NCI-H2081 (cell line): ENCODE measurements at regions not wholly inside any gene's neighbourhood (a gene's known extent, or its start where the extent isn't known, plus 50 kb on each side); places are given as distances from the start of the nearest gene placed in this dataset.
"Not testable (repeated sequence)": the region's sequence is repeated elsewhere in the genome, so short reads cannot be mapped to it uniquely, and the experiment has no call there.

ENCODE experiments used
- DNase-seq, 2 experiments: peaks; one replicate each; lab custom pipeline; 2025; lab: John Stamatoyannopoulos, UW

- no peak for DNase-seq
Measured at GRCh38 chr7:81226234-81226633, 307.4 kb upstream of the SEMA3C start.

GRCh38 chr7:81222692-81223091 lies 303.8 kb upstream of the SEMA3C start:
- not testable (repeated sequence) for DNase-seq

- DNase-seq: no peak
Measured at GRCh38 chr7:81221527-81222217, 302.8 kb upstream of the SEMA3C start.

GRCh38 chr7:81218480-81219106 lies 299.7 kb upstream of the SEMA3C start:
- DNase-seq: no peak

GRCh38 chr7:81213394-81213793 lies 294.5 kb upstream of the SEMA3C start:
- no peak for DNase-seq

GRCh38 chr7:81211934-81212320 lies 293.1 kb upstream of the SEMA3C start:
- no peak for DNase-seq

GRCh38 chr7:81211204-81211933 lies 292.5 kb upstream of the SEMA3C start:
- no peak for DNase-seq

- no peak for DNase-seq
Measured at GRCh38 chr7:81210137-81211064, 291.6 kb upstream of the SEMA3C start.

GRCh38 chr7:81209059-81209458 lies 290.2 kb upstream of the SEMA3C start:
- DNase-seq: no peak

- no peak for DNase-seq
Measured at GRCh38 chr7:81207801-81208200, 288.9 kb upstream of the SEMA3C start.

GRCh38 chr7:81206667-81207360 lies 288.0 kb upstream of the SEMA3C start:
- DNase-seq: no peak

- no peak for DNase-seq
Measured at GRCh38 chr7:81206217-81206616, 287.4 kb upstream of the SEMA3C start.

GRCh38 chr7:81201188-81201587 lies 282.3 kb upstream of the SEMA3C start:
- DNase-seq: no peak

GRCh38 chr7:81198766-81199165 lies 279.9 kb upstream of the SEMA3C start:
- no peak for DNase-seq

- no peak for DNase-seq
Measured at GRCh38 chr7:81197266-81197665, 278.4 kb upstream of the SEMA3C start.

GRCh38 chr7:81195033-81195432 lies 276.2 kb upstream of the SEMA3C start:
- no peak for DNase-seq

GRCh38 chr7:81190997-81191768 lies 272.3 kb upstream of the SEMA3C start:
- DNase-seq: no peak

- DNase-seq: no peak
Measured at GRCh38 chr7:81187753-81188152, 268.9 kb upstream of the SEMA3C start.

- DNase-seq: no peak
Measured at GRCh38 chr7:81186691-81187090, 267.8 kb upstream of the SEMA3C start.

GRCh38 chr7:81185072-81185471 lies 266.2 kb upstream of the SEMA3C start:
- no peak for DNase-seq

- peak in 1 of 2 experiments; percentile 45 for DNase-seq
Measured at GRCh38 chr7:81183326-81183725, 264.5 kb upstream of the SEMA3C start.
